ENCODE measurements at regions not wholly inside any gene's neighbourhood (a gene's known extent, or its start where the extent isn't known, plus 50 kb on each side); places are given as distances from the start of the nearest gene placed in this dataset.
"Not testable (repeated sequence)": the region's sequence is repeated elsewhere in the genome, so short reads cannot be mapped to it uniquely, and the experiment has no call there.

- not testable (repeated sequence) for DNase-seq
Observed at GRCh38 chr13:80675442-80675841, 334.5 kb upstream of the SPRY2 start.

- DNase-seq = no peak
Observed at GRCh38 chr13:80671773-80672172, 330.8 kb upstream of the SPRY2 start.

DNA sequence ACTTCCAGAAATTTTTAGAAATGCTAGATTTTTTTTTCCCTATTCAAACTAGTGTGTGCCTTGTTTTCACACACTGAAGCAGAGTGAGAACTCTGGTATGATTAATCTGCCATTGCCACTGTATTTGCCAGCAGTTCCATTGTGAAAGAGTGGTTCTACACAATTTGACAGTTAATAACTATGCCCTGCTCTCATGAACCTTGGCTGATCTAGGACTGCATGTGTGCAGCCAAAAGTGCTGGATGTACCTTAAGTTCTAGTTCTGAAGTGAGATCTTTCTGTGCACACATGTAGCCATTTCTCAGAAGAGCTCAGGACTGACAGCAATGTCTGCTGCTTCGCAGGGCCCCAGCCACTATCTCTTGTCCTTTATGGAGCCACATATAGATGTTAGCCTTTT, 328.2 kb upstream of the SPRY2 start:
- DNase-seq = no peak

- DNase-seq = no peak
Observed at GRCh38 chr13:80668452-80668851, 327.5 kb upstream of the SPRY2 start.

- DNase-seq = no peak
Observed at GRCh38 chr13:80666782-80667552, 326.0 kb upstream of the SPRY2 start.

DNA sequence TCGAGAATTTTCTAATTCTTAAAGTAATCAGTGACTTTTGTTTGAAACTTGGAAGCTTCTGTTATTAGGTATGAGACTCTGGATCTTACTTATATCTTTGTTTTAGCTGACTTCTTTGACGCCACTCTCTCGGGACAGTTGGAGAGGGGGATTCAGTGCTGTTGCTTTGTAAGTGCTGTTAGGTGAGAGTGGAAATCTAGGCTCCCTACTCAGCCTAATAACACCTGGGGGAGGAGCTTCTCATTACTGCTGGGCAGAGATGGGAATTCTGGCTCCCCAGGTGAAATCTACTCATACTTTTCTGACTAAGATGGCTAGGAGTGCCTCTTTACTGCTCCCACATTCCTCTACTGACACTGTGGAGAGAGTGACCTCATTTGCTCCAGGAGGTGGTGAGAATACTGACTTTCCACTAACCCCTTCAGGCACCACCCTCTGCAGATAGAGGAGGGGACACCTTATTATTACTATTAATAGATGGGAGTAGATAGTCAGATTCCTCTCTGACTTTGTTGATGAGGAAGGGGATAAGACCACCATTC, 324.9 kb upstream of the SPRY2 start:
- no peak for DNase-seq

DNA sequence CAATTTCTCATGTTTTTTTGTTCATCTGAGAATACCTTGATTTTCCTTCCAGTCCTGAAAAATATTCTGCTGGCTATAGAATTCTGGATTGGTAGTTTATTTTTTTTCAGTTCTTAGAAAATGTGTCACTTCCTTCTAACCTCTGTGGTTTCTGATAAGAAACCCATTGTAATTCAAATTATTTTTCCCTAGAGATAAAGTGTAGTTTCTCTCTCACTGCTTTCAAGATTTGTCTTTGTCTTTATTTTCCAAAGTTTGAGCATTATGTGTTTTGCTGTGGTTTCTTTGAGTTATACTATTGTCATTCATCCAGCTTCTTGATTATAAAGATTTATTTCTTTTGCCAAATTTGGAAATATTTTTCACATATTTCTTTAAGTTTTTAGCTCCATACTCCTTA, 324.0 kb upstream of the SPRY2 start:
- no peak for DNase-seq

DNA sequence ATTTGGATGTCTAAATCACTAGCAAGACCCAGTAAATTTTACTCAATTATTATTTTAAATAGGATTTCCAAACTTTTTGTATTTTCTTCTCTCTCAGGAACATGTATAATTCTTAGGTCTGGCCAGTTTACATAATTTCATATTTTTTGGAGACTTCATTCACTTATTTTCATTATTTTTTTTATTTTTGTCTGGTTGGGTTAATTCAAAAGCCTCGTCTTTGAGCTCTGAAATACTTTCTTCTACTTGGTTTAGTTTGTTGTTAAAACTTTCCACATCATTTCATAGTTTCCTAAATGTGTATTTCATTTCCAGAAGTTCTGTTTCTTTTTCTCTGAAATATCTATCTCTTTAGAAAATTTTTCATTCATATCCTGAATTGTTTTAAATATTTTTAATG, 322.9 kb upstream of the SPRY2 start:
- no peak for DNase-seq

GRCh38 chr13:80658705-80659104, 317.8 kb upstream of the SPRY2 start:
- DNase-seq = no peak

GRCh38 chr13:80656512-80656904, 315.6 kb upstream of the SPRY2 start:
- DNase-seq = no peak

DNA sequence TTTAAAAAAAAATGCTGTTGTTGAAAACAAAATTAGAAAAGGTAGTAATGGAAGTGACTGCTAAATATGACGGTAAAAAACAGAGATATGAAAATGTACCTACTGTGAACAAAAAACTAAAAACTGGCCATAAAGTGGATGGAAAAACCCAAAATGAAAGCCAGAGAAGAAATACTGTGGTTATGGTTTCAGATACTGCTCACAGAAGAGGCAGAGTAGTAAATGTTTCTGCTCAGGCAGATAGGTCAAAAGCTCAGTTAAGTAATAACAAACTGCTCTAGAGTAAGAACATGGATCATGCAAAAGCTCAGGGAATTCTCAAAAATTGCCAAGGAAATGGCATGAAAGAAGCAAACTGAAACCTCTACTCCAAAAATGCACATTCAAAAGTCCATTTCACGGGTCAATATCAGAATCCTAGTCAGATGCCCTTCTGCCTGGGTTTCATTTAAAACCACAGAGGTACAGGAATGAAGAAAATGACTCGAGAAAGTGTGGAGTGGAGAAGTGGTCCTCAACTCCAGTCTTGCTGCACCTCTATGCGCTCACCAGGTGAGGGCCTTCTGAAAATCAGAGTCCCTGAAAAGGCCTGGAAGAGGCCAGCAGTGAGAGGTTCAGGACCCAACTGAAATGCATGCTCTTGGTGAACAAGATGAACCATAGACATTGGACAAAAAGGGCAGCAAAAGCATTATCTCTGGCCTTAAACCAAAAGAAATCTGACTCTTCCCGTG, 315.0 kb upstream of the SPRY2 start:
- no peak for DNase-seq

- no peak for DNase-seq
Observed at GRCh38 chr13:80654638-80655249, 313.8 kb upstream of the SPRY2 start.

DNA sequence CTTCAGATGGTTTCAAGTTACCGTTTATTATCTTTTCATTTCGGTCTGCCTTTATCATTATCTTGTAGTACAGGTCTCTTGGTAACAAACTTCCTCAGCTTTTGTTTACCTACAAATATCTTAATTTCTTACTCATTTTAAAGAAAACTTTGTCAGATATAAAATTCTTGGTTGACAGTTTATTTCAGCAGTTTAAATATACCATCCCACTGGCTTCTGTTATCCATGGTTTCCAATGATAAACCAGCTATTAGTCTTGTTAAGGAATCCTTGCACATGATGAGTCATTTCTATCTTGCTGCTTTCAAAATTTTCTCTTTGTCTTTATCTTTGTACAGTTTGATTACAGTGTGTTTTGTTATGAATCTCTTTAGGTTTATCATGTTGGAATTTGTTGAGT, 308.3 kb upstream of the SPRY2 start:
- no peak for DNase-seq

- no peak for DNase-seq
Observed at GRCh38 chr13:80642641-80643040, 301.7 kb upstream of the SPRY2 start.

- no peak for DNase-seq
Observed at GRCh38 chr13:80633251-80633650, 292.3 kb upstream of the SPRY2 start.

GRCh38 chr13:80630685-80631121, 289.8 kb upstream of the SPRY2 start:
- peak; percentile 75 for DNase-seq

- peak; percentile 11 for DNase-seq
Observed at GRCh38 chr13:80618781-80619180, 277.9 kb upstream of the SPRY2 start.

GRCh38 chr13:80612804-80613203, 271.9 kb upstream of the SPRY2 start:
- DNase-seq = no peak

- DNase-seq = no peak
Observed at GRCh38 chr13:80611310-80611709, 270.4 kb upstream of the SPRY2 start.

GRCh38 chr13:80605716-80606115, 264.8 kb upstream of the SPRY2 start:
- DNase-seq = no peak

DNA sequence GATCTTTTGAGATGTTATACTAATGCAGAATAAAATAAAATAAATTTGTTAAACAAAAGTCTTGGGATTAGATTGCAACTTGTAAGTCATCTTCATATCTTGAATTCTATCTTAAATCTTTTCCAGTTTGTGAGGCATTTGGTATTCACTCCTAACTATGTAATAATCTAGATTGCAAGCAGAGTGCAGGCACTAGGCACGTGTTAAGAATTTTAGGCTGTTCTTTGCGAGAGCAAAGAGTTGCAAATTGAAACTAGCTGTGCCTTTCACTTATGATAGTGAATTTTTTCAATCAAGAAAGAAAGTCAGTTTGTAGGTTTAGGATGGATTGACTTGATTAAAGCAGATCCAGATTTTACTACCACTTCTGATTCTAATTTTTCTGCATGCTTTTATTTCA, 264.1 kb upstream of the SPRY2 start:
- DNase-seq = no peak

DNA sequence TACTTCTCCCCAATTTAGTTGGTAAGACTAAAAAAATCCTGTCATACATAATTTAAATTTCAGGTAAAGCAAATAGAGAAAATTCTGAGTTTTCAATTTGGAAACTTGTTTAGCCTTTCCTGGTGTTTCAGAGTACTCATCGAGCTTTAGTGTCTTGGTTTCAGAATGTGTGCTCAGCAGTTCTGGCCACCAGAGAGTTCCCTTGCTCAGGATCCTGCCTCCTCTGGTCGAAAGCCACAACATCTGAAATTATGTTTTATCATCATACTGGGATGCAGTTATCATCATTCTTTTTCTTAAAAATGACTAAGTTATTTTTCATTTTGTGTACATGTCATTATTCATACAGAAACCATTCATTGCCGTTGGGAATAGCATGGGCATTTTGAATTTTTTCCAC, 263.2 kb upstream of the SPRY2 start:
- DNase-seq = peak; percentile 66

DNA sequence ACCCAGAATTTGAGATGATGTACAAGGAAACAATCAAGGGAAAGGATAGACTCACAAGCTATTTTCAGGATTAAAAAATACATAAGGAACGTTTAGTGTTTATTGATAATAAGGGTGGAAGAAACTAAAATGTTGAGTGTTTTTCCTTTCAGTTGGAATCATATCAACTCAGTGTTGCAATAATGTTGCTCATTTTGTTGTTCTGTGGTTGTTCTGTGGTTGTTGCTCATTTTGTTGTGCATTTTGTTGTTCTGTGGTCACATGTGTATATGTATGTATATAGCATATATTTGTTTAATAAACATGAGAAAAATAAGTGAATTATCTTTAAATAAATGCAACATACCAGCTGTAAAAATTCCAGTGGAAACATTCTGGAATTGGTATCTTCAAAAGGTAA, 262.4 kb upstream of the SPRY2 start:
- DNase-seq = no peak

- no peak for DNase-seq
Observed at GRCh38 chr13:80599765-80600164, 258.8 kb upstream of the SPRY2 start.

Data from HCEC 1CT (cell line).